HG03460 (cell line): ENCODE measurements at regions not wholly inside any gene's neighbourhood (a gene's known extent, or its start where the extent isn't known, plus 50 kb on each side); places are given as distances from the start of the nearest gene placed in this dataset.

Experiments used
- ATAC-seq: cut with Tn5 transposase; IDR thresholded peaks from one replicate; pipeline ENCODE4 v1.9.1; 2021; ENCODE audit not compliant: unreplicated experiment

DNA sequence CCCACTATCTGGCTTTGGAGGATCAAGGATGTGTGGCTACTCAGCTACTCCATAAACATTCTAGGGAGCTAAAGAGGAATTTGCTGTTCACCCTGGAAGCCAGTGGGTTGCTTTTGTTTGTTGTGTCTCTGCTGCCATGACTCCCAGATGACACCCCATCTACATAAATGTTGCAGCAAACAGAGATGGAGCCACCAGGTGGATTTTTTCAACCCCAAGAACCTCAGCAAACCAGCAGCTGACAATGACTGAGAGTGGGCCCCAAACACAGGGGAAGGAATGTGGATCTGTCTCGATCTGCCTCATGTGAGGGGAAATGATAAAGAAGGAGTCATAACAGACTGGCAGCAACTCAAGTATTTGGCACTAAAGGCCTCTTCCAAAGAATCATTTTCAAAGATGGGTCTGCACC lies 132.7 kb upstream of the TNC start:
- no peak for ATAC-seq

DNA sequence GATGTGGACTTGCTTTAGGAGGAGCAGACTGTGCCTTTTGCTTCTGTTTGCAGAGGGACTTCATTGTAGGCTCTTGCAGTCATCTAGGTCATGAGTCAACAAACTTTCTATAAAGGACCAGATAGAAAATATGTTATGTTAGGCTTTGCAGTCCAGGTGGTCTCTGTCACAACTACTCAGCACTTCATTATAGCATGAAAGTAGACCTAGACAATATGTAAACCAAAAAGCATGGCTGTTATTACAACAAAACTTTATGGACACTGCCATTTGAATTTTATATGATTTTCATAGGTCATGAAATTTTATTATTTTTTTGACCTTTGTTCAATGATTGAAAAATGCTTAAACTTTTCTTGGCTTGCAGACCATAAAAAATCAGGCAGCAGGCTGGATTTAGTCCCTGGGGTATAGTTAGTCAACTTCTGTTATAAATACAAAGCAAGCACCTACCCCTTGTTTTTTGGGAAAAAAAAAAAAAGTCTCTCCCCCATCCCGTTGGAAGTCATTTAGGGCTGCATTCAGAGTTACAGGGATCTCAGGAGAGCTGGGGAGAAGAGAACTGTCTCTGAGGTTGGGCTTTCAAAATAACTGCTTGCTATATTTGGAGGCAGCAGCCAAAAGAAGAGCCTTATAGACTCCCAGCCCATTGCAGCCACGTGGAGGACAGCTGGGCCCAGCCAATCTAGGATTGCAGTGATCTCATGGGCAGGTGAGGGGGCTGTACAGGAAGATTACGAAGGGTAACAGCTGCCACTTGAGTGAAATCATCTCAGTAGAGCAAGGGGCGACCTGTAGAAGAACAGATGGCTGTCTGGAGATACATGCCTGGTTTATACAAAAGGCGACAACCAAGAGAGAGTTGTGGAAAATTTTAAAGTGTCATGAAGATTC lies 136.6 kb upstream of the TNC start:
- no peak for ATAC-seq

DNA sequence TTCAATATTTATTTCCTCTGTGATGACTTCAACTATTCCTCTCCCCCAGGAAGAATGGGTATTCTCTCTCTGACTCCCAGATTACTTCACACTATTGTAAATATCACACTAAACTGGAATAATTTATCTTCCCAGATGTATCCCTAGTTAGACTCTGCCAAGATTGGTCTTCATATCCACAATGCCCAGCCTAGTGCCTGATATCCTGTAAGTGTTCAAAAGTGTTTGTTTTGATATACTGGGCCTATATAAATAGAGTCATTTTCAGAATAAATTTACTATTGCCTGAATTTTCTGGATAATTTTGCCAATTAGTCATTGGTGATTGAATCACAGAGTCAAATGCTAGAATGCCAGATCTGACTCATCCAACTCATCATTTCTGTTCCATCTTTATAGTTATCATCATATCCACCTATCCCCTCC lies 143.7 kb upstream of the TNC start:
- ATAC-seq = no peak

DNA sequence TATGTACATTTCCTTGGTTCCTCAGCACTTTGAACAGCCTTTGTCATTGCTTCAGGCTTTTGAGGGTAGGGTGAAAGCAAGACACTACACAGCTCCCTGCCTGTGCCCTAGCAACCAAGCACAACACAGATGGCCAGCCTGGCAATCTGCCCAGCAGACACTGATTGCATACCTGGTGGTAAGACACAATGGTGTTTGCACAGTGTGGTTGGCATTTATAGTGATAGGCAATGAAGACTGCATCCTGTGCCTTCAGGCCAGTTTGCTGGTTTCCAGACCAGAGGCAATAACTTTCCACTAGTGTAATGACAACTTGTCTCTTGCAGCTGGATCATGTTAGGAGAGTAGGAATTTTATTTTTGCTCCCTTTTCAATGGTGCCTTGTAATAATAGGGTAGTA lies 144.5 kb upstream of the TNC start:
- ATAC-seq = peak; percentile 47

DNA sequence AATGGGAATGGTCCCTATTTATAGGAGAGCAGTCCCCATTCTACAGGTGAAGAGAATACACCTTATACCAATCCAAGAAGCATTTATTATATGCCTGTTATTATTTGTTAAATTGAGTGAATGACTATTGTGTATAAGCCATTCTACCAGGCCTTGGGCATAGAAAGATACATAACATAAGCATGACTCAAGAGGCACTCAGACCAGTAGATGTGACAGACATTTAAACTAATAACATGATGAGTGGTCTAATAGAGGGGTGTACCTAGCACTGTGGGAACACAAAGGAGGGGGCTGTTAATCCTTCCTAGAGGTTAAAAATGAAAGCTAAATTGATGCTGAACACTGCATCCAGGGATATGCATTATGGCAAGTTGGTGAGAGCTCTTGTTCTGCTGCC lies 145.0 kb upstream of the TNC start:
- no peak for ATAC-seq

DNA sequence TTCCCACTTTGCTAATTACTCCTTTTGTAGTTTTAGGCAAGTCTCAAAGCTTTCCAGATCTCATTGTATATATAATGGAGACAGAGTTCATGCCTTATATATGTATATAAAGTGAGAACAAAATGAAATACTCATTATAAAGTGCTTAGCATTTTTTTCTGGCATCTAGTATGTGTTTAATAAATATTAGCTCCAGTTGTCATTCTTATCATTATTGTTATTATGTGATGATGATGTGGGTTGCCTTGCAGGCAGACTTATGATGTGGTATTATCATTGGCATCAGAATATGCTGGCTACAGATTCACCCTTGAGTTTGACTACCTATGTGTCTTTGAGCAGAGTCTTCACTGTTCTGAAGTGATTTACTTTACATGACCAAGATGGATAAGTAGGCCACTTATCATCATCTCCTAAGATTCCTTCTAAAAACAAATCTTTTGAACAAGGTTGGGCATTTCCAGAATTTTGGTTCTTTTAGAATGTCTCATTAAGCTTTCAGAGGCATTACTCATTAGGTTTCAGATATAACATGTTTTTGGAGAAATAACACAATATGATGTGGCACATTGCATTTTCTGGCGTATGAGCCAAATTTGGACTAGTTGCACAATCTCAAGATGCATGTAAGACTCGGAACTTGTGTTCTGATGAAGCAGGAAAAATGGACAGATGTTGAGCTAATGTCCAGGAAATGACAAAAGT lies 145.6 kb upstream of the TNC start:
- no peak for ATAC-seq

DNA sequence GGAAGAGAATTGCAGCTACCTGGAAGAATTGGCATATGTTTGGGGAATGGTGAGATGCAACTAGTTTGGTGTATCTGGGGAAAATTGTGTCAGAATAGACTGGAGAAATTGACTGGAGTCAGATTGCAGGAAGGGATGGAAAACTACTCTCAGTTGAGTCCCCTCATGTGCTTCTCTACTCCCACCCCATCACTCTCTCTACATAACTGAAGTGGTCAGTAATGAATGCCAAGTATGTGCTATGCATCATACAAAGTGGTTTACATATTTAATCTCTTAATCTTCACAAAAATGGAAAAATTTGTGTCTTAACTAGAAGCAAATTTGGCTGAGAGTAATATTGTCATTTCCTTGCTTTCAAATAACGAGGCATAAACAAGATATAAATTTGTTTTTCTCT lies 146.4 kb upstream of the TNC start:
- no peak for ATAC-seq

DNA sequence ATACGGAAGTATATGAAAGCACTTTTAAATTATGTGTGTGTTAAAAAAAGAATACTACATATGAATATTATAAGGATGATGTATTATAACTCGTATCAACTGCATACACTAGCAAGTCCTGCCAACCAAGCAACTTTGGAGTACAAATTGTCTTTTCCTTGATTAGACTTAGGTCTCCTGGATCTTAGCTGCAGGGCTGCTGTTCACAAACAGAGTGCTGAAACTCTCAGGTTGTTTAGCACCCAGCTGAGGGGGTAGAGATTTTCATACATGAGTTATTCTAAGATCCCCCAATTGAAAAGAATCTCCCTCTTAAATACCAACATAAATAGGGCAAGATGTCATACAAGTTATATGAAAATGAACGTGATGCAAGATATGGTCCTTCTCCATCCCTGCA lies 149.8 kb upstream of the TNC start:
- ATAC-seq = no peak

DNA sequence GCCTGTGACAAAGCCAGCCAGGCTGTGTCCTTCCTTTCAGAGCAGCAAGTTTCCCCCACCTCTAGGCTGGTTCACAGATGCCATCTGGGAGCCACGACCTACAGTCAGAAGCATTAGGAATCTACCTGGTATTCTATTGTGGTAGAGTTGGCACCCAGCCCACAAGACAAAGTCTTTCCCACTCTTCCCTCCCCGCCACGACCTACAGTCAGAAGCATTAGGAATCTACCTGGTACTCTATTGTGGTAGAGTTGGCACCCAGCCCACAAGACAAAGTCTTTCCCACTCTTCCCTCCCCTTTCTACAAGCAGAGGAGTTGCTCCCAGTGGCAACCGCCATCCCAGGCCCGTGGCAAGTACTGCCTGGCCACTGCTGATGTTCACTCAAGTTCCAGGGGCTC lies 157.8 kb upstream of the TNC start:
- ATAC-seq = no peak

DNA sequence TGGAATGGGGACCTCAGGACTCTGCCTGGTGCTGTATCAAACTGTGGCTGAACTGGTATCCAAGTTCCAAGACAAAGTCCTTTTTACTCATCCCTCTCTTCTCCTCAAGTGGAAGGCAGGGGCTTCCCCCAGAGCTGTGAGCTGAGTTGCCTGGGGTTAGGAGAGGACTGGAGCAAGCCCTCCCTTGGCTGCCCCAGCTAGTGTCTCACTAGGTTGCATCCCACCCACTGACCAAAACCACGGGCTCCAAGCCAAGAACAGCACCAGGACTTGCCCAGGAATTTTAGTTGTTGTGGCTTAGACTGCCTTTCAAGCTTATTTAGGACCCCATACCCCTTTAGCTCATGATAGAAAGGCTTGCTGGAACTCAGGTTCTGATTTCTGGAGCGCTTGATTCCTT lies 158.7 kb upstream of the TNC start:
- ATAC-seq = no peak

DNA sequence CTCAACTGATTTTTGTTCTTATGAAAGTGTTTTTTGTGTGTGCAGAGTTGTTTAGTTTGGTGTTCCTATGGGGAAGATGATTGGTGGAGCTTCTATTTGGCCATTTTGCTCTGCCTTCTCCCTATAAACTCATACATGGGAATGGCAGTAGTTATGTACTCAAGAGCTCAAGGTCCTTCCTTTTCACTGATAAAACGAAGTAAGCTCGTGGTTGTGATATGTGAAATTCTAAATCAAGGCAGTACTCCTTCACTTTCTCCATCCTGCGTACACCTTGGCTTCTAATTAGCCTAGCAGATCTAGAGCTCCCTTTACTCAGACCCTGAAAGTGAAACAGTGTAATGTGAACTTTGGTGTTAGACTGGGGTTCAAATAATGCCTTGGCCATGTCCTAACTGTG lies 159.3 kb upstream of the TNC start:
- ATAC-seq = no peak

DNA sequence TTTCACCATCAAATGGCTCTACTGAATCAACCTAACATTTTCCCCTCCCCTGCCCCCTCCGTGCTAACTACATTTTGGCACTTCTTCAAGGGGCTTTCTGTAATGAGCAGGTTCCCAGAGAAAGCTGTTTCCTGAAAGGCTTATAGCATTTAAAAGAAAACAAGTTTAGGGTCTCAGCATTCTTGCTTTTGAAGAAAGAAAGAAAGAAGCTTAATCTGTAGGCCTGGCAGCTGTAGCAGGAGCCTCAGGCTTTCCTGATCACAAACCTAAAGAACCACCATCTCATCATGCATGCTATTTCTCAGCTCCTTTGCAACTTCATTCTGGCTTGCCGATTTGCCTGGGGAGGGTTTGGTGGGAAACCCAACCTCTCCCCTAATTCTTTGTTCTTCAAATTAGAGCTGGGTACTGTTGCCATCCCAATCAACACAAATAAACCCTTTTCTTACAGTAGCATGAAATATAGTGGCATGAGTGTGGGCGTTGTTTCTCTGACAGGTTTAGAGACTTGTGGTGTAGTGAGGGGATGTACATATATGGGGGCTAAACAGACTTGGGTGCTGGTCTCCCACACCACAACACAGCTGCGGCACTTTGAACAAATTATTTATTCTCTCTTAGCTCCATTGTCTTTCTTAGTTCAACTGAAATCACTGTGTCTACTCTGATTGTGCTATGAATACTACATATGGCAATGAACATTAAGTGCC lies 160.5 kb upstream of the TNC start:
- ATAC-seq = no peak

DNA sequence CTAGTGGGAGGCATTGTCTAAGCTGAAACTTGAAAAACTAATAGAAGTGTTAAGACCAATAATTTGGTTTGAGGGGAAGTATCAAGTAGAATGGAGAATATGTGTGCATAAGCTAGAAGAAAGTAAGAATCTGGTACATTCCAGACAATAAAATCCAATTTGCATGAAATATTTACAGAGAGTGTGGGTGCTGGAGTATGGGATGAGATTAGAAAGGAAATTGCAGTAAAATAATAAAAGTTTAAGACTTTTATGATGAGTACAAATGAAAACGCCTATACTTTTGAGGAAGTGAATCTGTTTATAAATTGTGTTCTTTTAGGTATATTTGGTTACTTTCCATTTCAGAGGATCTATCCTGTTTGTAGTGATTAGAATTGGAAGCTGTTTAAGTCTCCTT lies 165.4 kb upstream of the TNC start:
- no peak for ATAC-seq

DNA sequence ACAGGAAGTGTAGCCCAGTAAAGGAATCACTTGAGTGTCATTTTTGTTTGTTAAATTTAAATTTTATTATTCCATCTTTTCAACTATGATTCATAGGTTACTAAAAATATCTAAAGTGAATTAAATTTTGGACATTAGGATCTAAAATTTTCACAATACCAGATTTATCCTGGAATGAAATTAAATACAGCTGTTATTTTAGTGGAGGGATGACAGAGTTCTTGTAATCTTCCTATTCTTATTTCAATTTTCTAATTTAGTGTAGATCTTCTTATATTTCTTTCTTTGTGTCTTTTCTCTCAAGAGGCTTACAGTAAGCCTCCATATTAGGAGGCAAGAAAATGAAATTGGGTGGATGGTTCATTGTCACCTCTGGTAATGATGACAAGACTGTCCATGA lies 167.9 kb upstream of the TNC start:
- ATAC-seq = no peak

DNA sequence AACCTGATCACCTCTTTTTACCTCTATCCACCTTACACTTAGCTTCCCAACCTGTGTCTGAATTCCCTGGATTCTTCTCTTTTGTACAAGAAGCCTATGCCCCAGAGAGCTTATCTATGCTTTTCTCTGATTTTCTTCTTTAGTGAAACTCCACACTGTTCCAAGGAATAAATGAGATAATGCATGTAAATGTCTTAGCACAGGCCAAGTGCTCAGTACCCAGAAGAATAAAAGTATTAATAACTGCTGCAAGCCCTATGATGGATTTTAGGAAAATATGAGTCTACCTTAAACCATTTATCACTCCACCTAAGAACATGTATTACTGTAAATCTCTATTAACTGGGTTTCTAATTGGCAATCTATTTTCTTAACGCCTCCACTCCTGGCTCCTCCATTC lies 168.5 kb upstream of the TNC start:
- no peak for ATAC-seq

DNA sequence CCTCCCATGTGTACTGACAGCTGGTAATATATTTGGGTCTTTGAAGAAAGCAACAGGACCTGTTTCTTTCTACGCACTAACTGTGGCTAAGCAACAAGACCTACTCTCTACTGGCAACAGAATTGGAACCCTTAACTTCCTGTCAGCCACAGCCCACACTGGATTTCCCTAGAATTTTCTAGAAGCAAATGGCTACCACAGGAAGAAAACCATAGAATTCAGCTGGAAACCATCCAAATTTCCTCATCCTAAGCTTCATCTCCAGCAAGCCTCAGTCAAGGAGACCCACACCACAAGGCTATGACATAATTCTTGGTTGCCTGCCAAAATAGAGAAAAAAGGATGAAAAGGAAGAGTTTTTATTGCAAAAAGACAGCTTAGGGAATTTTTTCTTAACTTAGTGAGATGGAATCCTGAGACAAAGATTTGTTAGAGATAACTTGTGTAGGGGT lies 171.8 kb upstream of the TNC start:
- no peak for ATAC-seq

DNA sequence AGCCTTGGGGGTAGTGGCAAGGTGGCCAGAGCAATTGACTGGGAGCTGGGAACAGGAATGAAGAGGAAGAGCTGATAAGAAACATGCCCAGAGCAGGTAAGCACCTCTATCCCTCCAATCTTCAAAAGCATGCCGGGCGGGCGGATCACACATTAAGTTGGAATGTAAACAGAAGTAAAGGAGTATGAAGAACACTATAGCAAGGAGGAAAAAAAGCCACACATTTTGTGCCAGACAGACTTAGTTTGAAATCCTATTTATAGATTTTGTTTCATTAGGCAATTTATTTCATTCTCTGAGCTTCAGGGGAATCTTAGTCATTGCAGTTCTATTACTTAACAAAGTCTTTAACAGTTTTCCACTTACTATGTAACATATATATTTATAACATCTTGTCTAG lies 173.9 kb upstream of the TNC start:
- no peak for ATAC-seq

DNA sequence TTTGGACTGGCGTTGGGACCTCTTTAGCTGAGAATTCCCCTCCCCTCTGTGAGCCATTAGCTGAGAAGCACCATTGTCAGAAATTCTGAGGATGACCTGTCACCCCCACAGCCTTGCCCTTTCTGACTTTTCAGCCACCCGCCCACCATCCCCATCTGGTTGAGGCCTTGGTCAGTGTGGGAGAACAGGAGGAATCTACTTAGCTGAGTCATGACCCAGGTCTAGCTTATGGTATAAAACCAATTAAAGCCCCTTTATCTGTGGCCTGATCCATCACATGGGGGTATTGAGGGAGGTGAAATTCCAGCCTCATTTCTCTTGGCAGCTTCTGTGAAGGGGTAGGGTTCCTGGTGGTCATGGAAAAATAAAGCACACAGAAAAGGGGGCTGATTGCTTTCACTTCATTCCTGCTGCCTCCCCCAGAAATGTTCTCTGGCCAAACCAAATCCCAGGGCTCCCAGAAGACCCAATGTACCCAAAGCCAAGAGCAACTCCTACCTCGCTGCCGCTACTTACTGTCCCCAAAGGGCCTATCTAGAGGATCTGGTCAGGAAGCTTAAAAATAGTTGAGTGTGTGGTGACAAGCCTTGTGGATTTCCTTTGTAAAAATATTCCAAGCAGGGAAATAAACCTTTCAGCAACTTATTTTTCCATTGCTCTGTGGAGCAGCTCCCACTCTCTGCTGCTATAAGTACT lies 174.8 kb upstream of the TNC start:
- ATAC-seq = no peak

DNA sequence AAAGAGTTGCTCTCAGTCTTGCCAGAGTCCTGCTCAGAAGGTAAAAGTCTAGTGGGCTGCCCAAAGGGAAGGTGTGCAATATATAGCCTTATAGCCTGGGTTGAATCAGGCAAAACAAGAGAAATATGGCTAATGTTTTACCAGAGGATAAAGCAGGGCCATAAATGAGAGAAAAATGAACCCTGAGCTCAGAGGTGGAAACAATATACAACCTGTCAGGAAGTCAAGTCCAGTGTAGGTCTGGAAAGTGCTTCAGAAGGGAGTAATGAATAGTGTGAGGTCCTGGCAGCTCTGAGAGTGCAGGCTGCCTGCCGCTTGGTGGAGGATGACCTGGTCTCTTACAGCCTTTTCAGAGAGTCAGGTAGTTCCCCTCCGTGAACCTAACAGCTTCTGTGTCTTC lies 177.8 kb upstream of the TNC start:
- no peak for ATAC-seq

DNA sequence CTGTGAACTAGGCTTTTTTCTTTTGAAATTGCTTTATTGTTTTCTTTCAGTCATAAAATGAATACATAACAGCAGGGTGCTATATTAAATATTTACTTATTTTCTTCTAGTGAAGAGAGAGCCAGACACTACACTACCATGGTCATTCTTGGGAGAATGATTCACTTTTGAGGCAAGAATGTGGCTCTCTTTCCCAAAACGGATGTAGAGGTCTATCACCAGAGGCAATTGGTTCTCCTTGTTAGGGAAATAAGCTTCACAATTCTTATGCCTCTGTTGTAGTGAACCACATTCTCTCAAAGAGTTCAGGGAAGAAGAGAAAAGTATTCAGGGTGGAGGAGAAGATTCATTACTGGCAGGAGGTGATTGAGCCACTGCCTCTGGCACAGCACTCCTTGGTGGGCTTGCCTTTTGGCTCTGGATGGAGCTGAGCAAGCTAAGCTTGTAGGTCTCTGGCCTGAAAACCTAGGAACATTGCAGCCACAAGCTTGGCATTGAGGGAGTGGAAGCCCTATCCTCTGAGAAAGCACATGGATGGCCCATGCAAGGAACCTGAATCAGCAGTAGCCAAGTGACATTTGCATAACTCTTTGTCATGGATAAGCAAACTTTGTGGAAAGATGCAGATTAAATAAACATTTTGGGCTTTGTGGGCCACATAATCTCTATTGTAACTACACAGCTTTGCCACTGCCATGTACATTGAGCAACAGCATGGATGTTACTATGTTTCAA lies 179.0 kb upstream of the TNC start:
- no peak for ATAC-seq

DNA sequence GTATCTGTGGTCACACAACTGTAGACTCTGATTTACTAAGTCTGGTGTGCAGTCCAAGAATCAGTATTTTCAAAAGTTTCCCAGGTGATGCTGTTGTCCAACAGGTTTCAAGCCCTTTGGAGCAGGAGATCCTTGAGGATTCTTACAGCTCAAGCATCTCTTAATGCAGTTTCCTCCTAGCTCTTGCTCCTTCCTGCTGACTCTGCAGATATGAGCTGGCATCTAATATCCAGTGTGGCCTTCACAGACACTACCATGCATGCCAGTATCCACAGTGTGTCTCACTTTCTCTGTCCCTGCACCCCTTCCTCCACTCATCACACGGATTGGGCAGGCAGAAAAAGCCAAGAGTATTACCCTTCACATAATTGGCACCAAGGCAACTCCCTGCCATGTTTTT lies 182.2 kb upstream of the TNC start:
- no peak for ATAC-seq
